HEK293T (cell line): ENCODE measurements at regions not wholly inside any gene's neighbourhood (a gene's known extent, or its start where the extent isn't known, plus 50 kb on each side); places are given as distances from the start of the nearest gene placed in this dataset.

Experiments used
- CTCF ChIA-PET: fragments of 350-600 bp; formaldehyde crosslinking; extraction: SDS; loops from one replicate; lab custom pipeline; 2021; ENCODE audit warnings: antibody characterized with exemption, inconsistent platforms; lab: Yijun Ruan, JAX
- POLR2A ChIA-PET: fragments of 350-600 bp; formaldehyde crosslinking; extraction: SDS; loops from one replicate; lab custom pipeline; 2020; ENCODE audit warnings: antibody characterized with exemption, inconsistent platforms; lab: Yijun Ruan, JAX
- DNase-seq: peaks from one replicate; pipeline ENCODE4 v3.0.0; 2012; ENCODE audit warnings: mixed read lengths; ENCODE audit errors: extremely low spot score
- ARNT ChIP-seq: fragments of 450-650 bp; IDR thresholded peaks from 2 replicates; pipeline ENCODE4 v1.6.1; 2017; ENCODE audit warnings: mild to moderate bottlenecking
- BHLHE40 ChIP-seq: fragments of 450-650 bp; IDR thresholded peaks from 2 replicates; pipeline ENCODE4 v1.6.1; 2016; ENCODE audit warnings: mild to moderate bottlenecking, moderate library complexity, borderline replicate concordance
- CTBP1 ChIP-seq: fragments of 450-650 bp; IDR thresholded peaks from 2 replicates; pipeline ENCODE4 v1.6.1; 2016; ENCODE audit warnings: borderline replicate concordance
- ELF4 ChIP-seq: fragments of 450-650 bp; IDR thresholded peaks from 2 replicates; pipeline ENCODE4 v1.6.1; 2017; ENCODE audit warnings: antibody characterized with exemption
- FOXA1 ChIP-seq: fragments of 450-650 bp; IDR thresholded peaks from 2 replicates; pipeline ENCODE4 v1.6.1; 2016; ENCODE audit warnings: mild to moderate bottlenecking
- FOXK2 ChIP-seq: fragments of 450-650 bp; IDR thresholded peaks from 2 replicates; pipeline ENCODE4 v1.6.1; 2016; ENCODE audit warnings: mild to moderate bottlenecking
- FOXM1 ChIP-seq: fragments of 450-650 bp; IDR thresholded peaks from 2 replicates; pipeline ENCODE4 v1.6.1; 2017; ENCODE audit warnings: mild to moderate bottlenecking, borderline replicate concordance
- HDGF ChIP-seq: fragments of 450-650 bp; IDR thresholded peaks from 2 replicates; pipeline ENCODE4 v1.6.1; 2017; ENCODE audit warnings: antibody characterized with exemption, borderline replicate concordance
- L3MBTL2 ChIP-seq: fragments of 450-650 bp; conservative IDR thresholded peaks from 2 replicates; pipeline ENCODE4 v1.6.1; 2016; ENCODE audit warnings: mild to moderate bottlenecking
- LEF1 ChIP-seq: fragments of 450-650 bp; IDR thresholded peaks from 2 replicates; pipeline ENCODE4 v1.6.1; 2017; ENCODE audit warnings: mild to moderate bottlenecking, borderline replicate concordance
- NFRKB ChIP-seq: fragments of 450-650 bp; IDR thresholded peaks from 2 replicates; pipeline ENCODE4 v1.6.1; 2016; ENCODE audit warnings: mild to moderate bottlenecking, moderate library complexity
- PKNOX1 ChIP-seq: fragments of 450-650 bp; IDR thresholded peaks from 2 replicates; pipeline ENCODE4 v1.6.1; 2016
- SP1 ChIP-seq: fragments of 450-650 bp; IDR thresholded peaks from 2 replicates; pipeline ENCODE4 v1.6.1; 2017
- SUZ12 ChIP-seq: fragments of 450-650 bp; IDR thresholded peaks from 2 replicates; pipeline ENCODE4 v1.6.1; 2016; ENCODE audit warnings: mild to moderate bottlenecking
- TARDBP ChIP-seq: fragments of 450-650 bp; IDR thresholded peaks from 2 replicates; pipeline ENCODE4 v1.6.1; 2016
- ZNF384 ChIP-seq: fragments of 450-650 bp; IDR thresholded peaks from 2 replicates; pipeline ENCODE4 v1.6.1; 2016

DNA sequence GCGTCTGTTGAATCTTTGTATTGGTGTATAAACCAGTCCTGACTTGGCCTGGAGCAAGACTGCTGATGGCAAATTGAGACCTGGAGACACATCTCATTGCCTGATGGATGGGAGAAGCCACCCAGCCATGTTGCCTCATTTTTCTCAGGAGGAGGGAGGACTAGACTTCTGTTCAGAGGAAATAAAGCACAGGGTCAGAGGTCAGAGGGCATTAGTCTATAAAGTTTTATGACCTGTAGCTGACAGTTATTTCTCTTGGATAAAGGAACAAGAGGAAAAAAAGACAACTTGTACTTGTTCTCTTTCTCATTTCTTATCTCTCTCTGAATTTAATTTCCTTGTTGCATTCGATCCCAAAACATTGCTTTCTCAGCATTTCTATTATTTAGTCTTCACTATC lies 775.9 kb downstream of the SQOR start:
- no peak for DNase-seq
- POLR2A ChIA-PET = no interaction called here
- TF ChIP-seq NFRKB = no peak
- no peak for TF ChIP-seq SUZ12
- TF ChIP-seq FOXM1 = no peak
- no peak for TF ChIP-seq SP1
- TF ChIP-seq BHLHE40 = no peak
- TF ChIP-seq FOXA1 = no peak
- TF ChIP-seq L3MBTL2 = no peak
- no peak for TF ChIP-seq CTBP1
- no peak for TF ChIP-seq ZNF384
- no peak for TF ChIP-seq FOXK2
- no peak for TF ChIP-seq ARNT
- no peak for TF ChIP-seq TARDBP
- TF ChIP-seq HDGF = no peak
- no peak for TF ChIP-seq ELF4
- no peak for TF ChIP-seq PKNOX1
- no peak for TF ChIP-seq LEF1
- CTCF ChIA-PET = no interaction called here

GRCh38 chr15:46411900-46412299 lies 777.1 kb downstream of the SQOR start:
- ChIA-PET CTCF (no interaction called here), POLR2A (no interaction called here)
- no peak for DNase-seq
- no peak for TF ChIP-seq ARNT
- no peak for TF ChIP-seq FOXA1
- TF ChIP-seq NFRKB = no peak

DNA sequence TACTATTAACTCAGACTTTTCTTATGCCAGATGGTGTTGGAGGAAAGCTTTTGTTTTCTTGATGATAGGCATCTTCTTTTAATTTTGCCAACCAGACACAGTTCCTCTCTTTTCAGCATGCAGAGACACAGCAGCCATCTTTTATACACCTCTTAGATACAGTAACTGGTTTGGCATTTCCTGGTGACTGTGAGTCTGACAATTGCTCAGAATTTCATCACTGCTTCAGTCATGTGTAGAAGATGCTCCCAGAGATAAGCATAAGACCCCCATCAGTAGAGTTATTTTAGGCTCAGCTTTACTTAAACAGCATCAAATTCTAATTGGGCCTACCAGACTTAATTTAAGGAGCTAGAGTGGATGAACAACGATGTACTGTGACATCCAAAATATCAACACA lies 779.0 kb downstream of the SQOR start:
- POLR2A ChIA-PET = interaction anchor here (0.6 kb wide), 1 partner anchor 704 kb away, joined by 4 read pairs; no protein-coding TSS in a partner anchor
- no peak for DNase-seq
- TF ChIP-seq TARDBP (no peak), BHLHE40 (no peak), ZNF384 (no peak), L3MBTL2 (no peak), PKNOX1 (no peak), SP1 (no peak), NFRKB (no peak), ELF4 (no peak), FOXK2 (no peak), HDGF (no peak), LEF1 (no peak), FOXA1 (no peak), ARNT (no peak), FOXM1 (no peak), SUZ12 (no peak), CTBP1 (no peak)
- CTCF ChIA-PET = no interaction called here

GRCh38 chr15:46416544-46416943 lies 781.7 kb downstream of the SQOR start:
- POLR2A ChIA-PET = no interaction called here
- TF ChIP-seq ARNT (no peak), ELF4 (no peak), NFRKB (no peak), ZNF384 (no peak), FOXA1 (no peak), HDGF (no peak)
- no peak for DNase-seq
- CTCF ChIA-PET = no interaction called here

DNA sequence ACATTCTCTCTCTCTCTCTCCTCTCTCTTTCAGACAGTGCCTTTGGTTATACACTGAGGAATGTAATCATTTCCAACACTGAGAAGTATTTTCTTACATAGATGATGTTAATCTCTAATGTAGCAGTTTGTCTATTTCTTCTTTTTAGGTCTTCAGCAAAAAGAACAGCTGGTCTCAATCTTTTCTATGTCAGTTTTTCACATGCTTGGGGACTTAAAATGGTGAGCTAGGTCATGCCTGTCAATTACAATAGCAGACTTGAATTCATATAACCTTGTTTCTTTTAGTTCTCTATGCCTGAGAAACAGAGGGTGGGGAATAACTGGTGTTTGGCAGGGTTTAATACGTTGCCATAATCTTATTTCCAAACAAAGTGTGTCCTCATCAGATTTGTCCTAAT lies 786.2 kb downstream of the SQOR start:
- ChIA-PET POLR2A (no interaction called here), CTCF (no interaction called here)
- no peak for DNase-seq
- TF ChIP-seq PKNOX1 (no peak), LEF1 (no peak), FOXA1 (no peak), ARNT (no peak), TARDBP (no peak), ELF4 (no peak), NFRKB (no peak)

DNA sequence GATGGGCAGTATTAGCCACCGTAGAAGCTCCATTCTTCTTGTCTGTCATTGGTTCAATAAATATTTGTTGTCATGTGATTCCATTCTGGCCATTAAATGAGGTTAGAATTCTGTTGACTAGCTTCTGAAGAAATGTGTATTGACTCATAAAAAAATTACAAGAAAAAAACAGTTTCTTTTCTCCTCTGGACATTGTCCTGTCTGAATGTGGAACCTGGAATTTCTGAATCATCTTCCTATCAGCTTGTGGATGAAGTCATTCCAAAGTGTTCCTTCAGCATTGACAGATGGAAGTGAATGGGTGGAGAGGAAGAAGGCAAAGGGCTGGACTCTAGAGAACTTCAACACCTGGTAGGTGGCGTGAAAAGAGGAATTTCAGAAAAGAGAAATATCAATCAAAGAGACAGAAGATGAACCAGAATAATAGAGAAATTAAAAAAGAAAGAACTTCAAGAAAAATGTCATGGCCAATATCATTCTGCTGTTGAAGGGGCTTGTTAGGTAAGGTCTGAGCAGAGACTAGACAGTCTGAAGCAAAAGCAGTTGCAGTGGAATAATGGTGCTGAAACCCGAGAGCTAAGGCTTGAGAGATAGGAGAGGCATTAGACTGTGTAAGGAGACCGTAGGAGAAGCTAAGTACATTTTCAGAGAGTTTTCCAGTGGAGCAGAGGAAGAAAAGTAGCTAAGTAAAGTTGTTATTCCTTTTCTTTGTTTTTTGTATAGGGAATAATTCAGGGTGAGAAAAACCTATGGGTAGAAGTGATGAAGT lies 806.6 kb downstream of the SQOR start:
- DNase-seq = no peak
- CTCF ChIA-PET = no interaction called here
- TF ChIP-seq BHLHE40 (no peak), FOXM1 (no peak), ELF4 (no peak), PKNOX1 (no peak), LEF1 (no peak), ARNT (no peak), CTBP1 (no peak), ZNF384 (no peak), NFRKB (no peak), SP1 (no peak), L3MBTL2 (no peak)
- POLR2A ChIA-PET = no interaction called here
